ENCODE measurements at regions not wholly inside any gene's neighbourhood (a gene's known extent, or its start where the extent isn't known, plus 50 kb on each side); places are given as distances from the start of the nearest gene placed in this dataset.

- no peak for FAIRE-seq
Measured at GRCh38 chr10:56258991-56259390, 102.1 kb downstream of the ZWINT start.

More at GRCh38 chr10:56258991-56259390, 102.1 kb downstream of the ZWINT start:
- Histone ChIP-seq H3K18ac (ENCODE audit: extremely low read depth, low read length) (no peak overlapping the region), H3K9ac (replicated peaks in 1 of 4; ENCODE audit: extremely low read depth in 1 of 4, low read depth in 3 of 4, low read length in 3 of 4) (no peak overlapping the region), H2BK5ac (ENCODE audit: low read depth, low read length) (no peak overlapping the region), H2AFZ (ENCODE audit: low read length) (no peak overlapping the region), H3K14ac (ENCODE audit: insufficient read length) (no peak overlapping the region), H3K27me3 (replicated peaks in 1 of 4; ENCODE audit: control insufficient read depth in 3 of 4, extremely low read depth in 1 of 4, insufficient read depth in 3 of 4, low read length in 3 of 4) (no peaks in the 10 kb centered on the region), H4K91ac (replicated peaks; ENCODE audit: insufficient read length, low read length) (no peak overlapping the region), H3K79me2 (ENCODE audit: control insufficient read depth in 1 of 2, insufficient read depth in 2 of 2, low read length in 2 of 2) (no peaks in the 10 kb centered on the region), H3K27ac (ENCODE audit: low read depth, low read length) (no peak overlapping the region), H4K5ac (ENCODE audit: insufficient read length, low read depth, low read length) (no peak overlapping the region), H3K4me3 (ENCODE audit: extremely low read depth in 1 of 4, insufficient read depth in 2 of 4, low read depth in 3 of 4, low read length in 4 of 4) (no peak overlapping the region), H3K4me1 (replicated peaks in 1 of 4; ENCODE audit: control insufficient read depth in 3 of 4, insufficient read depth in 4 of 4, low read length in 3 of 4) (no peaks in the 10 kb centered on the region), H3K4me2 (ENCODE audit: insufficient read depth in 1 of 2, low read depth in 2 of 2, low read length in 2 of 2) (no peak overlapping the region), H4K20me1 (replicated peaks in 1 of 2; ENCODE audit: control insufficient read depth in 1 of 2, insufficient read depth in 2 of 2, low read length in 2 of 2) (no peaks in the 10 kb centered on the region), H2BK12ac (ENCODE audit: low read depth, low read length) (no peak overlapping the region), H2BK20ac (ENCODE audit: low read length) (no peak overlapping the region), H3K23me2 (ENCODE audit: low read depth, low read length) (no peaks in the 10 kb centered on the region), H3K56ac (replicated peaks; ENCODE audit: insufficient read length, low read depth, low read length) (no peak overlapping the region), H4K8ac (ENCODE audit: extremely low read depth, insufficient read depth, low read length) (no peak overlapping the region), H3K79me1 (ENCODE audit: low read depth, low read length) (no peaks in the 10 kb centered on the region), H3K23ac (ENCODE audit: insufficient read length) (no peak overlapping the region), H2BK120ac (replicated peaks; ENCODE audit: low read depth, low read length) (no peak overlapping the region), H2BK15ac (ENCODE audit: low read length) (no peak overlapping the region), H3K4ac (replicated peaks; ENCODE audit: insufficient read length, low read depth, low read length) (no peak overlapping the region), H2AK5ac (ENCODE audit: low read depth, low read length) (no peak overlapping the region), H3K9me3 (ENCODE audit: insufficient read depth in 2 of 2, low read depth in 1 of 2, low read length in 1 of 2) (no peaks in the 10 kb centered on the region), H3K36me3 (ENCODE audit: control insufficient read depth in 2 of 4, insufficient read depth in 4 of 4, low read length in 3 of 4) (no peaks in the 10 kb centered on the region)
- DNase-seq (ENCODE audit: low read depth in 1 of 2, low spot score in 2 of 2), result no peak
- ChIA-PET CTCF (ENCODE audit: partially characterized antibody) (interaction anchor here (0.6 kb wide), 1 partner anchor 63 kb away, joined by 3 read pairs; no protein-coding TSS in a partner anchor), POLR2A (ENCODE audit: partially characterized antibody) (no interaction called here)
- TF ChIP-seq CBX8 (IDR thresholded peaks at IDR 0.05; ENCODE audit: borderline replicate concordance, low read depth, low read length) (no peak), ASH2L (IDR thresholded peaks at IDR 0.05; ENCODE audit: low read length) (no peak), E2F6 (IDR thresholded peaks at IDR 0.05) (no peak), RFX5 (IDR thresholded peaks at IDR 0.05; ENCODE audit: borderline replicate concordance, low read depth, low read length) (no peak), POU5F1 (IDR thresholded peaks at IDR 0.05; ENCODE audit: low read depth, low read length) (no peak), GTF2F1 (IDR thresholded peaks at IDR 0.05; ENCODE audit: borderline replicate concordance, low read depth, low read length) (no peak), EGR1 (IDR thresholded peaks at IDR 0.05; ENCODE audit: borderline replicate concordance, low read depth, low read length) (no peak), KDM4A (IDR thresholded peaks at IDR 0.05; ENCODE audit: low read depth, low read length, severe bottlenecking) (no peak), SP4 (IDR thresholded peaks at IDR 0.05; ENCODE audit: low read length) (no peak), RAD21 (IDR thresholded peaks at IDR 0.05 in 1 of 2, conservative IDR thresholded peaks at IDR 0.05 in 1 of 2; ENCODE audit: low read depth in 2 of 2, low read length in 2 of 2) (no peak), TEAD4 (IDR thresholded peaks at IDR 0.05; ENCODE audit: low read depth, low read length) (no peak), HDAC2 (IDR thresholded peaks at IDR 0.05; ENCODE audit: borderline replicate concordance in 1 of 2, low read depth in 2 of 2, low read length in 2 of 2) (no peak)

Data from H1 (cell line).